HepG2 (cell line): ENCODE measurements at regions not wholly inside any gene's neighbourhood (a gene's known extent, or its start where the extent isn't known, plus 50 kb on each side); places are given as distances from the start of the nearest gene placed in this dataset.

ENCODE experiments used
- ATAC-seq: fragments of 200-7000 bp; cut with Tn5 transposase; 3 replicates; pipeline ENCODE4 v1.9.1; 2020; ENCODE audit warnings: mild to moderate bottlenecking, moderate library complexity
- BruUV-seq: library from RNA; stranded (reverse); fragments of 400-500 nt; replicated peaks from 2 replicates; lab custom pipeline; 2021; lab: Mats Ljungman, UMichigan
- CTCF ChIA-PET: fragments of 300-600 bp; formaldehyde crosslinking; extraction: SDS; loops from one replicate; lab custom pipeline; 2021; ENCODE audit warnings: low total read pairs, inconsistent platforms, low intra/inter-chr PET ratio; lab: Yijun Ruan, JAX
- POLR2A ChIA-PET: fragments of 350-600 bp; sonication (Branson Sonifier 250); formaldehyde crosslinking; loops from one replicate; lab custom pipeline; 2020; ENCODE audit warnings: antibody characterized with exemption, inconsistent platforms; lab: Yijun Ruan, JAX
- DNase-seq: peaks from one replicate; pipeline ENCODE4 v3.0.0-alpha.2; 2015; ENCODE audit warnings: low spot score
- FAIRE-seq: peaks from 3 replicates; lab custom pipeline; 2011; peaks lifted over from hg19 to GRCh38; lab: Jason Lieb, UNC
- H2AFZ ChIP-seq: one replicate; pipeline ENCODE4 v1.6.1; 2011; ENCODE audit warnings: low read length, inconsistent platforms
- H3K27ac ChIP-seq: fragments of 300-600 bp; 3 replicates; pipeline ENCODE4 v1.8.0; 2011; ENCODE audit warnings: mixed run types, mild to moderate bottlenecking, mixed read lengths, low read length, inconsistent platforms; ENCODE audit not compliant: insufficient read depth; ENCODE audit errors: extremely low read length
- H3K27me3 ChIP-seq, 2 experiments: fragments of 200-600 bp in 1 of 2; 2 replicates in 1 of 2; 3 replicates in 1 of 2; pipeline versions ENCODE4 v1.6.0 to v1.8.0; 2011; ENCODE audit warnings: low read length in 2 of 2, mild to moderate bottlenecking in 2 of 2, moderate library complexity in 2 of 2, inconsistent platforms in 1 of 2; ENCODE audit not compliant: insufficient read depth in 2 of 2, control insufficient read depth in 1 of 2
- H3K36me3 ChIP-seq, 2 experiments: fragments of 200-600 bp in 1 of 2; replicated peaks in 1 of 2; 2 replicates in 1 of 2; 3 replicates in 1 of 2; pipeline versions ENCODE4 v1.5.1 to v1.8.0; 2011; ENCODE audit warnings: low read length in 2 of 2, inconsistent platforms in 1 of 2; ENCODE audit not compliant: insufficient read depth in 2 of 2, control insufficient read depth in 1 of 2
- H3K4me1 ChIP-seq: 2 replicates; pipeline ENCODE4 v1.5.1; 2012; ENCODE audit warnings: low read length, inconsistent platforms; ENCODE audit not compliant: insufficient read depth
- H3K4me2 ChIP-seq: 2 replicates; pipeline ENCODE4 v1.6.0; 2011; ENCODE audit warnings: low read depth, low read length, inconsistent platforms
- H3K4me3 ChIP-seq, 3 experiments: fragments of 200-600 bp in 1 of 3; sonication (generic), shearing (Covaris generic) in 1 of 3; replicated peaks in 1 of 3; 2 replicates each; pipeline ENCODE4 v1.5.1; 2011 to 2016; ENCODE audit warnings: low read length in 3 of 3, inconsistent platforms in 2 of 3, low read depth in 2 of 3, mild to moderate bottlenecking in 2 of 3, control low read depth in 1 of 3, mixed read lengths in 1 of 3; ENCODE audit not compliant: insufficient read depth in 1 of 3
- H3K79me2 ChIP-seq: one replicate; pipeline ENCODE4 v1.6.1; 2011; ENCODE audit warnings: low read length, inconsistent platforms; ENCODE audit not compliant: insufficient read depth
- H3K9ac ChIP-seq: 2 replicates; pipeline ENCODE4 v1.6.0; 2011; ENCODE audit warnings: mild to moderate bottlenecking, low read depth, low read length, inconsistent platforms; ENCODE audit not compliant: insufficient read depth
- H3K9me3 ChIP-seq: 2 replicates; pipeline ENCODE4 v1.5.1; 2012; ENCODE audit warnings: mild to moderate bottlenecking, low read length
- H4K20me1 ChIP-seq: 2 replicates; pipeline ENCODE4 v1.6.0; 2011; ENCODE audit warnings: inconsistent platforms, mild to moderate bottlenecking, low read length, moderate library complexity; ENCODE audit not compliant: insufficient read depth
- FLYWCH1 ChIP-seq: sonication (generic); formaldehyde crosslinking; IDR thresholded peaks from 2 replicates; pipeline ENCODE4 v1.8.1; 2023; ENCODE audit warnings: mild to moderate bottlenecking, missing genetic modification reagents
- HMGXB3 ChIP-seq: sonication (generic); formaldehyde crosslinking; IDR thresholded peaks from 2 replicates; pipeline ENCODE4 v1.4.0; 2020; ENCODE audit warnings: missing genetic modification reagents, borderline replicate concordance
- MED13 ChIP-seq: sonication (generic); formaldehyde crosslinking; IDR thresholded peaks from 2 replicates; pipeline ENCODE4 v1.5.0; 2020; ENCODE audit warnings: missing genetic modification reagents
- NCOA5 ChIP-seq: sonication (generic); formaldehyde crosslinking; IDR thresholded peaks from 2 replicates; pipeline ENCODE4 v1.4.0; 2020; ENCODE audit warnings: missing genetic modification reagents
- ZNF232 ChIP-seq: sonication (generic); formaldehyde crosslinking; IDR thresholded peaks from 2 replicates; pipeline ENCODE4 v1.4.0; 2020; ENCODE audit warnings: missing genetic modification reagents, borderline replicate concordance
- ZNF253 ChIP-seq: sonication (generic); formaldehyde crosslinking; IDR thresholded peaks from 2 replicates; pipeline ENCODE4 v1.8.0; 2022; ENCODE audit warnings: mild to moderate bottlenecking, missing genetic modification reagents, borderline replicate concordance
- WGBS: methylation state at CpG from one replicate; pipeline ENCODE4 v1.1.6; 2017; ENCODE audit warnings: low lambda C conversion rate; 5-methylcytosine and 5-hydroxymethylcytosine counted together
- in situ Hi-C: cut with HindIII; loops from 2 replicates; pipeline ENCODE4 v1.10.0; 2017; ENCODE audit warnings: low pct_unique_long_range_greater_than_20kb; ENCODE audit not compliant: extremely low pct_ligation_motif_present
- intact Hi-C: fragments of 100-400 bp; cut with micrococcal nuclease; formaldehyde crosslinking; loops from one replicate; pipeline ENCODE4 v1.10.0; 2022; ENCODE audit not compliant: unreplicated experiment
- TF ChIP-seq, protein P1 (sequence below): fragments of 450-650 bp; IDR thresholded peaks from 2 replicates; pipeline ENCODE4 v1.6.1; 2016

GRCh38 chr7:25558605-25559004 is 330.3 kb upstream of the NPVF start (continued):
- TF ChIP-seq HMGXB3 (CRISPR knock-in tag) (no peak), MED13 (CRISPR knock-in tag) (no peak), FLYWCH1 (CRISPR knock-in tag) (no peak), NCOA5 (CRISPR knock-in tag) (no peak), ZNF232 (CRISPR knock-in tag) (no peak)

- ChIA-PET CTCF (no interaction called here), POLR2A (no interaction called here)
- H3K4me3 ChIP-seq, result no peak overlapping the region
- no peaks in the 10 kb centered on the region for H3K4me1 ChIP-seq
- no peaks in the 10 kb centered on the region for H3K79me2 ChIP-seq
- 46% methylated on average over 16 of the region's 16 CpGs for WGBS
- peaks cover 2 to 27% of the 10 kb centered on the region in 2 experiments; a peak in 3 of 5 replicates for H3K27me3 ChIP-seq
- H2AFZ ChIP-seq, result no peak overlapping the region
- DNase-seq (no peak), ATAC-seq (no peak), FAIRE-seq (no peak)
- H3K9ac ChIP-seq, result no peak overlapping the region
- intact Hi-C loops (loop anchor here (10.0 kb wide), 1 partner anchor 375 kb away; a partner anchor contains a TSS), in situ Hi-C loops (loop anchor here (5.0 kb wide), 2 partner anchors 293 to 297 kb away; no protein-coding TSS in a partner anchor)
- no peaks in the 10 kb centered on the region for H4K20me1 ChIP-seq
- no peaks in the 10 kb centered on the region for H3K36me3 ChIP-seq
- no peak for TF ChIP-seq ZNF253
- TF ChIP-seq, protein P1, sequence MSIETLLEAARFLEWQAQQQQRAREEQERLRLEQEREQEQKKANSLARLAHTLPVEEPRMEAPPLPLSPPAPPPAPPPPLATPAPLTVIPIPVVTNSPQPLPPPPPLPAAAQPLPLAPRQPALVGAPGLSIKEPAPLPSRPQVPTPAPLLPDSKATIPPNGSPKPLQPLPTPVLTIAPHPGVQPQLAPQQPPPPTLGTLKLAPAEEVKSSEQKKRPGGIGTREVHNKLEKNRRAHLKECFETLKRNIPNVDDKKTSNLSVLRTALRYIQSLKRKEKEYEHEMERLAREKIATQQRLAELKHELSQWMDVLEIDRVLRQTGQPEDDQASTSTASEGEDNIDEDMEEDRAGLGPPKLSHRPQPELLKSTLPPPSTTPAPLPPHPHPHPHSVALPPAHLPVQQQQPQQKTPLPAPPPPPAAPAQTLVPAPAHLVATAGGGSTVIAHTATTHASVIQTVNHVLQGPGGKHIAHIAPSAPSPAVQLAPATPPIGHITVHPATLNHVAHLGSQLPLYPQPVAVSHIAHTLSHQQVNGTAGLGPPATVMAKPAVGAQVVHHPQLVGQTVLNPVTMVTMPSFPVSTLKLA, result peak; percentile 92
- no peak overlapping the region for H3K27ac ChIP-seq
- no peaks in the 10 kb centered on the region for H3K9me3 ChIP-seq
- no TSS peak for BruUV-seq
- H3K4me2 ChIP-seq, result no peak overlapping the region
Measured at GRCh38 chr7:25559581-25560367, 331.5 kb upstream of the NPVF start.
